HG02938 (cell line): ENCODE measurements at regions not wholly inside any gene's neighbourhood (a gene's known extent, or its start where the extent isn't known, plus 50 kb on each side); places are given as distances from the start of the nearest gene placed in this dataset.
"Not testable (repeated sequence)": the region's sequence is repeated elsewhere in the genome, so short reads cannot be mapped to it uniquely, and the experiment has no call there.

ENCODE experiments used
- ATAC-seq: cut with Tn5 transposase; IDR thresholded peaks from one replicate; pipeline ENCODE4 v1.9.1; 2021; ENCODE audit warnings: mild to moderate bottlenecking, moderate library complexity; ENCODE audit not compliant: unreplicated experiment

- ATAC-seq, result no peak
Measured at GRCh38 chr5:163569284-163569683, 63.9 kb downstream of the MAT2B start.

- ATAC-seq, result no peak
Measured at GRCh38 chr5:163571744-163572143, 66.3 kb downstream of the MAT2B start.

GRCh38 chr5:163574472-163575440, 69.3 kb downstream of the MAT2B start:
- no peak for ATAC-seq

- no peak for ATAC-seq
Measured at GRCh38 chr5:163578652-163579051, 73.2 kb downstream of the MAT2B start.

- ATAC-seq, result no peak
Measured at GRCh38 chr5:163579729-163580128, 74.3 kb downstream of the MAT2B start.

GRCh38 chr5:163580516-163580915, 75.1 kb downstream of the MAT2B start:
- ATAC-seq, result no peak

- not testable (repeated sequence) for ATAC-seq
Measured at GRCh38 chr5:163583491-163584153, 78.2 kb downstream of the MAT2B start.

- no peak for ATAC-seq
Measured at GRCh38 chr5:163585206-163585605, 79.8 kb downstream of the MAT2B start.

- no peak for ATAC-seq
Measured at GRCh38 chr5:163586531-163586956, 81.1 kb downstream of the MAT2B start.

- no peak for ATAC-seq
Measured at GRCh38 chr5:163594951-163595350, 89.5 kb downstream of the MAT2B start.

GRCh38 chr5:163595932-163596607, 90.7 kb downstream of the MAT2B start:
- no peak for ATAC-seq

- no peak for ATAC-seq
Measured at GRCh38 chr5:163596608-163597315, 91.3 kb downstream of the MAT2B start.

GRCh38 chr5:163604013-163604412, 98.6 kb downstream of the MAT2B start:
- no peak for ATAC-seq

GRCh38 chr5:163607256-163607655, 101.8 kb downstream of the MAT2B start:
- ATAC-seq, result no peak

GRCh38 chr5:163608621-163609020, 103.2 kb downstream of the MAT2B start:
- no peak for ATAC-seq

- ATAC-seq, result no peak
Measured at GRCh38 chr5:163609910-163610309, 104.5 kb downstream of the MAT2B start.

GRCh38 chr5:163612358-163613149, 107.1 kb downstream of the MAT2B start:
- no peak for ATAC-seq

- ATAC-seq, result no peak
Measured at GRCh38 chr5:163613150-163613442, 107.7 kb downstream of the MAT2B start.

- no peak for ATAC-seq
Measured at GRCh38 chr5:163614787-163615186, 109.4 kb downstream of the MAT2B start.

- ATAC-seq, result no peak
Measured at GRCh38 chr5:163619273-163619934, 114.0 kb downstream of the MAT2B start.
